ENCODE measurements at regions not wholly inside any gene's neighbourhood (a gene's known extent, or its start where the extent isn't known, plus 50 kb on each side); places are given as distances from the start of the nearest gene placed in this dataset.

GRCh38 chr6:78808933-78809332, 58.4 kb upstream of the IRAK1BP1 start:
- TF ChIP-seq POLR2AphosphoS5 (IDR thresholded peaks at IDR 0.05) (no peak), EP300 (IDR thresholded peaks at IDR 0.05) (no peak), POLR2A (IDR thresholded peaks at IDR 0.05) (no peak)
- TF ChIP-seq, protein P1, sequence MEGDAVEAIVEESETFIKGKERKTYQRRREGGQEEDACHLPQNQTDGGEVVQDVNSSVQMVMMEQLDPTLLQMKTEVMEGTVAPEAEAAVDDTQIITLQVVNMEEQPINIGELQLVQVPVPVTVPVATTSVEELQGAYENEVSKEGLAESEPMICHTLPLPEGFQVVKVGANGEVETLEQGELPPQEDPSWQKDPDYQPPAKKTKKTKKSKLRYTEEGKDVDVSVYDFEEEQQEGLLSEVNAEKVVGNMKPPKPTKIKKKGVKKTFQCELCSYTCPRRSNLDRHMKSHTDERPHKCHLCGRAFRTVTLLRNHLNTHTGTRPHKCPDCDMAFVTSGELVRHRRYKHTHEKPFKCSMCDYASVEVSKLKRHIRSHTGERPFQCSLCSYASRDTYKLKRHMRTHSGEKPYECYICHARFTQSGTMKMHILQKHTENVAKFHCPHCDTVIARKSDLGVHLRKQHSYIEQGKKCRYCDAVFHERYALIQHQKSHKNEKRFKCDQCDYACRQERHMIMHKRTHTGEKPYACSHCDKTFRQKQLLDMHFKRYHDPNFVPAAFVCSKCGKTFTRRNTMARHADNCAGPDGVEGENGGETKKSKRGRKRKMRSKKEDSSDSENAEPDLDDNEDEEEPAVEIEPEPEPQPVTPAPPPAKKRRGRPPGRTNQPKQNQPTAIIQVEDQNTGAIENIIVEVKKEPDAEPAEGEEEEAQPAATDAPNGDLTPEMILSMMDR (IDR thresholded peaks at IDR 0.05), result no peak
